Activated naive CD8-positive, alpha-beta T cell (primary cell): ENCODE measurements at regions not wholly inside any gene's neighbourhood (a gene's known extent, or its start where the extent isn't known, plus 50 kb on each side); places are given as distances from the start of the nearest gene placed in this dataset.
"Not testable (repeated sequence)": the region's sequence is repeated elsewhere in the genome, so short reads cannot be mapped to it uniquely, and the experiment has no call there.

Experiments
- H3K27ac Mint-ChIP-seq: one replicate; pipeline ENCODE4 v1.8.0; 2021; ENCODE audit warnings: mixed read lengths
- H3K27me3 Mint-ChIP-seq: one replicate; pipeline ENCODE4 v1.8.0; 2021; ENCODE audit warnings: mixed read lengths
- H3K36me3 Mint-ChIP-seq: one replicate; pipeline ENCODE4 v1.8.0; 2021; ENCODE audit warnings: mixed read lengths
- H3K4me1 Mint-ChIP-seq: one replicate; pipeline ENCODE4 v1.8.0; 2021; ENCODE audit warnings: low read depth, mixed read lengths
- H3K4me3 Mint-ChIP-seq: one replicate; pipeline ENCODE4 v1.8.0; 2021; ENCODE audit warnings: mild to moderate bottlenecking, mixed read lengths
- H3K9me3 Mint-ChIP-seq: one replicate; pipeline ENCODE4 v1.8.0; 2021; ENCODE audit warnings: low read depth, mixed read lengths

DNA sequence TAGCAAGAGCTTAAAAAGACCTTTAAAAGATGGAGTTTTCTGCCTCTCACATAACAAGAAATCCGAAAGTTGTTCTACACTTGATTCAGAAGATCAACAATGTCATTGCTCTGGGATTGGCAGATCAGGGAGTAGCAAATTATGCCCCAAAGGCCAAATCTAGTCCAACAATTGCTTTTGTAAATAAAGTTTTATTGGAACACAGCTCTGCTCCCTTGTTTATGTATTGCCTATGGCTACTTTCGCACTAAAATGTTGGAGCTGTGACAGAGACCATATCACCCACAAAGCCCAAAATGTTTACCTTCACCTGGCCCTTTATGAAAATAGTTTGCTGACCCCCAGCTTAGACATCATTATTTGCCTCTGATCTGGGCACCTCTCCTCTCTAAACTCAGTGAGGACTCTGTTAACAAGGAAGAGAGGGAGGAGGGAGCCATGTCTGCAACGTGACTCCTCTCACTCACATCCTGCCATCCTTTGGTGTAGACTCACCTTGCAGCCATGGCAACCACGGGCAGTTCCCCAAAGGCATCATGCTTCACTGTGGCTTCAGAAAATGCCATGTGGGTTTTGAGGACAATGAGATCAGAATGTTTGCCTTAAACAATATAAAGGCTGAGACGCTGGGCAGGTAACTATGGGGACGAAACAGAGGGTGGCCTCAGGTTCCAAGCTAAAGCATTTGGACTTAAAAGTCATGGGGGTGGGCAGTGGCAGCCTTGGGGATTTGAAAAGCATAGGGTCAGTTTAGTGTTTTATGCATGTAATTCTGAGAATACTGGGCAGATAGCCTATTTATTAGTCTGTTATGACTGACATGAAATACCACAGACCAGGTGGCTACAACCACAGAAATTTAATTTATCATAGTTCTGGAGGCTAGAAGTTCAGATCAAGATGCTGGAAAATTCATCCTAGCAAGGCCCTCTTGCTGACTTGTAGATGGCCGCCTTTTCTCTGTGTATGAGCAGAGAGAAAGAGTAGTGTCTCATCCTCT is 149.7 kb upstream of the TNFAIP3 start:
- Mint-ChIP-seq H3K9me3 (no peaks in the 10 kb centered on the region), H3K27me3 (no peaks in the 10 kb centered on the region), H3K4me1 (peaks cover 47% of the 10 kb centered on the region), H3K4me3 (peak overlapping the region; percentile 15), H3K27ac (peak overlapping the region; percentile 77), H3K36me3 (no peaks in the 10 kb centered on the region)

- H3K36me3 Mint-ChIP-seq, H3K9me3 Mint-ChIP-seq, H3K4me3 Mint-ChIP-seq, H3K27me3 Mint-ChIP-seq, H3K27ac Mint-ChIP-seq: not testable (repeated sequence)
- peaks cover 54% of the 10 kb centered on the region for H3K4me1 Mint-ChIP-seq
These were observed 148.2 kb upstream of the TNFAIP3 start for GRCh38 chr6:137718903-137719302.

- no peak overlapping the region for H3K4me3 Mint-ChIP-seq
- H3K27ac Mint-ChIP-seq: no peak overlapping the region
- no peaks in the 10 kb centered on the region for H3K27me3 Mint-ChIP-seq
- H3K9me3 Mint-ChIP-seq: no peaks in the 10 kb centered on the region
- no peaks in the 10 kb centered on the region for H3K36me3 Mint-ChIP-seq
- peaks cover 15% of the 10 kb centered on the region for H3K4me1 Mint-ChIP-seq
These were observed 144.2 kb upstream of the TNFAIP3 start for GRCh38 chr6:137722749-137723272.

DNA sequence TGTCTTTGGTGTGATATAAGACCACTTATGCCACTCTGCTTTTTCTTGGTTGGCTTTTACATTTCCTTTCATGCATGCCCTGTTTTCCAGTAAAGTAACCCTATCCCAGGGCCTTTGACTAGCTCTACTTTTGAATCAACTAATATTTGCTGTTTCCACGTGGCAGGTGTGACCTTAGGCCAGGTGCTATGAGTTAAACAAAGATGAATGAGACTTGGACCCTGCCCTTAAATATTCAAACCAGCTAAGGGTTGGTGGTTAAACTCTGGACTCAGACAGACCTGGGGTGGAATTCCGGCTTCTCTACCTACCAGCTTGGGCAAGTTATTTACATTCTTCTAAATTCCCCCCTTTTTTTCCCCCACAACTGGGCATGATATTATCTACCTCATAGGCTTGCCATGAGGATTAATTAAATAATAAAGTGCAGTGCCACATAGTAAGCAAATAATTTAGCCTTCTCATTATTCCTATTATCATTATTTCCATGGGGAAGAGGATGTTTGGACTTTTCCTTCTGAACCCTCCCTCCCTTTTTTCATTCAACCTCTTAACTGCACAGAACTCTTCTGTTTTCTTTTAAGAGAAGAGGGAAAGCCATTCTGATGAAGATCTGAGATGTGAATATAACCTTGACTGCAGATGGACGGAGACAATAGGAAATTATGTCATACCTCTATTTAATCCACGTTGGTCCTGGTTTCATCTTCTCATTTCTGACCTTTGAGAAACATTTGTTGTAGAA is 143.6 kb upstream of the TNFAIP3 start:
- Mint-ChIP-seq H3K36me3 (no peaks in the 10 kb centered on the region), H3K4me1 (peaks cover 9% of the 10 kb centered on the region), H3K9me3 (no peaks in the 10 kb centered on the region), H3K27ac (no peak overlapping the region), H3K4me3 (no peak overlapping the region), H3K27me3 (no peaks in the 10 kb centered on the region)

- Mint-ChIP-seq H3K36me3 (no peaks in the 10 kb centered on the region), H3K9me3 (no peaks in the 10 kb centered on the region), H3K27me3 (no peaks in the 10 kb centered on the region), H3K4me1 (peaks cover 8% of the 10 kb centered on the region), H3K4me3 (no peak overlapping the region), H3K27ac (no peak overlapping the region)
These were observed 143.0 kb upstream of the TNFAIP3 start for GRCh38 chr6:137724018-137724403.

DNA sequence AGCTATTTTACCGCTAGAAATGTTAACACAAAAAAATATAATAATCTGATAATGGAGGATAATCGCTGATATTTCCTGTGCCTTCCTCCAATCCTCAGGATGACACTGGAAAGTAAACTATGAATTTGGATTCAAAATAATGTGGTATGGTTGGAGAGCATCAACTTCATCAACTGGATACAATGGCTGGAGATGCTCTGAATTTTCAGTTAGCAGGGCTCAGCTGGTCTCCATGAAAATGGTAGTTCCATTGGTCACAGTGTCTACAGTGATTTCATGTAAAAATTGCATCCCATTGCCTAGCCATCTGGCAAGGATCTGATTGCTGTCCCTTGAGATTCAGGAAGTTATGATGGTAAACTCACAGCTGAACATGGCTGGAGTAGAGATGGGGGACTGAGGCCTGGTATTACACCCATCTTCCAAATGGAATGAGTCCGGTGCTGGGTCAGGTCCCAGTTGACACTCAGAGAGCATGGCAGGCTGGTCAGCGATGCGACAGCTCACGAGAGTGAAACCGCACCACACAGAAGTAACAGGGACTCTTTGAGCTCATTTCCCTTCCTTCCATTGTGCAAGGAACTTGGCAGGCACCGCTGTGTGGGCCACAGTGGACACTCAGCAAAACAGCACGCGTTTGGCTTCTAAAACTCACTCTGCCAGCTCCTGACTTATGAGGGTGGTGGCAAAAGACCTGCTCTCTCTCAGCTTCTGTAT is 142.4 kb upstream of the TNFAIP3 start:
- H3K27me3 Mint-ChIP-seq: no peaks in the 10 kb centered on the region
- H3K36me3 Mint-ChIP-seq: no peaks in the 10 kb centered on the region
- H3K4me3 Mint-ChIP-seq: no peak overlapping the region
- H3K4me1 Mint-ChIP-seq: peaks cover 8% of the 10 kb centered on the region
- no peaks in the 10 kb centered on the region for H3K9me3 Mint-ChIP-seq
- no peak overlapping the region for H3K27ac Mint-ChIP-seq

DNA sequence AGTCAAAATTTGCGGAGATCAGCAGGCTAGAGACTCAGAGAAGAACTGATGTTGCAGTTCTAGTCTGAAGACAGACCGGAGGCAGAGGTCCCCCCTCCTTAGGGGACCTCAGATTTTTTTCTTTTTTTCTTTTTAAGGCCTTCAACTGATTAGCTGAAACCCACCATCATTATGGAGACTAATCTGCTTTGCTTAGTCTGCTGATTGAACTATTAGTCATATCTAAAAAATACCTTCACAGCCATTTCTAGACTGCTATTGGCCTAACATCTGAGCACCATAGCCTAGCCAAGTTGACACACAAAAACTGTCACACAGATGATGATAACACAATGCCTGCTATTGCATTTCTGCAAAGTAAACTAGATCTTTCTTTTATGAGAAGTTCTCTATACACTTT is 141.1 kb upstream of the TNFAIP3 start:
- no peaks in the 10 kb centered on the region for H3K36me3 Mint-ChIP-seq
- H3K9me3 Mint-ChIP-seq: no peaks in the 10 kb centered on the region
- no peaks in the 10 kb centered on the region for H3K27me3 Mint-ChIP-seq
- no peak overlapping the region for H3K4me3 Mint-ChIP-seq
- no peak overlapping the region for H3K27ac Mint-ChIP-seq
- peaks cover 8% of the 10 kb centered on the region for H3K4me1 Mint-ChIP-seq

GRCh38 chr6:137726582-137726981 is 140.5 kb upstream of the TNFAIP3 start:
- no peaks in the 10 kb centered on the region for H3K27me3 Mint-ChIP-seq
- H3K36me3 Mint-ChIP-seq: no peaks in the 10 kb centered on the region
- H3K4me3 Mint-ChIP-seq: no peak overlapping the region
- H3K27ac Mint-ChIP-seq: no peak overlapping the region
- no peaks in the 10 kb centered on the region for H3K9me3 Mint-ChIP-seq
- peaks cover 8% of the 10 kb centered on the region for H3K4me1 Mint-ChIP-seq

- Mint-ChIP-seq H3K36me3 (no peaks in the 10 kb centered on the region), H3K4me3 (no peak overlapping the region), H3K9me3 (no peaks in the 10 kb centered on the region), H3K4me1 (peaks cover 8% of the 10 kb centered on the region), H3K27ac (no peak overlapping the region), H3K27me3 (no peaks in the 10 kb centered on the region)
These were observed 139.8 kb upstream of the TNFAIP3 start for GRCh38 chr6:137727216-137727765.

GRCh38 chr6:137728386-137729349 is 138.4 kb upstream of the TNFAIP3 start:
- H3K36me3 Mint-ChIP-seq: no peaks in the 10 kb centered on the region
- no peak overlapping the region for H3K4me3 Mint-ChIP-seq
- H3K27ac Mint-ChIP-seq: no peak overlapping the region

GRCh38 chr6:137729866-137730629 is 137.0 kb upstream of the TNFAIP3 start:
- Mint-ChIP-seq H3K27ac (no peak overlapping the region), H3K4me1 (no peaks in the 10 kb centered on the region), H3K4me3 (no peak overlapping the region), H3K9me3 (no peaks in the 10 kb centered on the region), H3K36me3 (peaks cover 3% of the 10 kb centered on the region), H3K27me3 (peaks cover 1% of the 10 kb centered on the region)

More at GRCh38 chr6:137728386-137729349, 138.4 kb upstream of the TNFAIP3 start:
- Mint-ChIP-seq H3K4me1 (no peaks in the 10 kb centered on the region), H3K9me3 (no peaks in the 10 kb centered on the region), H3K27me3 (no peaks in the 10 kb centered on the region)

GRCh38 chr6:137731600-137731959 is 135.5 kb upstream of the TNFAIP3 start:
- Mint-ChIP-seq H3K4me1 (peaks cover 11% of the 10 kb centered on the region), H3K9me3 (no peaks in the 10 kb centered on the region), H3K4me3 (no peak overlapping the region), H3K27ac (no peak overlapping the region), H3K27me3 (peaks cover 1% of the 10 kb centered on the region), H3K36me3 (peaks cover 3% of the 10 kb centered on the region)

DNA sequence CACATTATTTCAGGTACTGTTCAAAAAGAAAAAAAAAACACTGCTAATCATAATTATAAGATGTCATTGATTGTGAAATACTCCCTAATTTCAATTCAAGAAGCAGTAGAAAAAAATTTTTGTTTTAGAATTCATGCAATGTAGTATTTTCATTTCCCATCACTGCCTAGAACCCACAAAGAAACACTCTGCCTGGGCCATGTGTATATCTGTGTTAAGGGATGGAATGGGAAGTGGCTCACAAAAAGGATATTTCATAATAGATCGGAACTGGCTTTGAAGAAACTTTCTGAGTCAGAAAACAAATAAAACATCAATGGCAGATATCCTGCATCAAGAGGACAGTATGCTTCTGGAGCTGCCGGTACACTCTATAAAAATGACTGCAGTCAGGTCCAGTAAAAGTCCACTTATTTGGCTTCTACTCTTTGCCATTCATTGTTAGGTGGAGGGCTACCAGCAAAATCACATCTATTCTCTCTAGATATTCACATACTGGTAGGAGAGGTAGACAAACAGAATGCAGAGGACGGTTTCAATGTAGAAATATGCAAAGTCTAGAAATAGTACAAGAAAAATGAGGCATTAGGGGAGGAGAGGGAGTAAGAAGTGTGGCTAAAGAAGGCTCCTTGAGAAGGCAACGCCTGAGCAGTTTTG is 135.0 kb upstream of the TNFAIP3 start:
- Mint-ChIP-seq H3K27ac (no peak overlapping the region), H3K9me3 (no peaks in the 10 kb centered on the region), H3K27me3 (peaks cover 1% of the 10 kb centered on the region), H3K4me3 (no peak overlapping the region), H3K36me3 (peaks cover 3% of the 10 kb centered on the region), H3K4me1 (peaks cover 14% of the 10 kb centered on the region)
